Neural cell (in vitro differentiated cells): ENCODE measurements at regions not wholly inside any gene's neighbourhood (a gene's known extent, or its start where the extent isn't known, plus 50 kb on each side); places are given as distances from the start of the nearest gene placed in this dataset.
A peak's percentile ranks its signal among the peaks of the same experiment; 100 is the strongest.

Source experiments
- H2AFZ ChIP-seq: fragments of 200-600, 300-800 bp; sonication (generic), shearing (Covaris generic); 2 replicates; pipeline ENCODE4 v1.6.0; 2014; ENCODE audit warnings: low read depth, mild to moderate bottlenecking, antibody characterized with exemption, low read length, moderate library complexity
- H3F3A ChIP-seq: fragments of 200-600 bp; shearing (Covaris generic); 2 replicates; pipeline ENCODE4 v1.6.1; 2016; ENCODE audit warnings: mild to moderate bottlenecking, moderate library complexity, mixed read lengths, antibody characterized with exemption, low read length; ENCODE audit not compliant: insufficient read depth, poor library complexity, severe bottlenecking
- H3K27ac ChIP-seq: fragments of 200-600, 300-800 bp; sonication (generic), shearing (Covaris generic); 2 replicates; pipeline ENCODE4 v1.5.1; 2014; ENCODE audit warnings: mild to moderate bottlenecking, low read length, moderate library complexity
- H3K27me3 ChIP-seq: fragments of 300-800, 200-600 bp; sonication (generic), shearing (Covaris generic); 2 replicates; pipeline ENCODE4 v1.6.0; 2014; ENCODE audit warnings: mild to moderate bottlenecking, low read depth, low read length, moderate library complexity; ENCODE audit not compliant: insufficient read depth
- H3K36me3 ChIP-seq: fragments of 300-800, 200-600 bp; sonication (generic), shearing (Covaris generic); 2 replicates; pipeline ENCODE4 v1.5.1; 2014; ENCODE audit warnings: mild to moderate bottlenecking, antibody characterized with exemption, low read length, moderate library complexity; ENCODE audit not compliant: insufficient read depth
- H3K4me2 ChIP-seq: fragments of 300-800, 200-600 bp; sonication (generic), shearing (Covaris generic); 2 replicates; pipeline ENCODE4 v1.6.0; 2014; ENCODE audit warnings: mild to moderate bottlenecking, low read length
- H3K4me3 ChIP-seq: fragments of 300-800, 200-600 bp; sonication (generic), shearing (Covaris generic); 2 replicates; pipeline ENCODE4 v1.5.1; 2014; ENCODE audit warnings: mild to moderate bottlenecking, low read length, moderate library complexity
- H3K79me2 ChIP-seq: fragments of 200-600 bp; shearing (Covaris generic); replicated peaks from 2 replicates; pipeline ENCODE4 v1.6.0; 2014; ENCODE audit warnings: mild to moderate bottlenecking, low read length, moderate library complexity; ENCODE audit not compliant: insufficient read depth
- H3K9ac ChIP-seq: fragments of 300-800, 200-600 bp; sonication (generic), shearing (Covaris generic); 2 replicates; pipeline ENCODE4 v1.6.1; 2016; ENCODE audit warnings: mild to moderate bottlenecking, low read length, mixed read lengths
- H3K9me2 ChIP-seq: fragments of 200-600 bp; shearing (Covaris generic); 2 replicates; pipeline ENCODE4 v1.6.1; 2016; ENCODE audit warnings: mild to moderate bottlenecking, low read length, mixed read lengths; ENCODE audit not compliant: insufficient read depth
- H3K9me3 ChIP-seq: fragments of 200-600, 300-800 bp; sonication (generic), shearing (Covaris generic); 2 replicates; pipeline ENCODE4 v1.6.1; 2016; ENCODE audit warnings: mild to moderate bottlenecking, mixed run types, low read length, moderate library complexity, mixed read lengths
- H4K20me1 ChIP-seq: fragments of 200-600 bp; shearing (Covaris generic); 2 replicates; pipeline ENCODE4 v1.6.1; 2016; ENCODE audit warnings: mild to moderate bottlenecking, mixed run types; ENCODE audit not compliant: insufficient read depth
- CTCF ChIP-seq: fragments of 450-650 bp; IDR thresholded peaks from 2 replicates; pipeline ENCODE4 v1.5.1; 2014; ENCODE audit warnings: antibody characterized with exemption, mild to moderate bottlenecking, moderate library complexity; ENCODE audit not compliant: poor library complexity, severe bottlenecking
- EP300 ChIP-seq: fragments of 450-650 bp; conservative IDR thresholded peaks from 2 replicates; pipeline ENCODE4 v1.6.1; 2014; ENCODE audit warnings: antibody characterized with exemption, mild to moderate bottlenecking, moderate library complexity; ENCODE audit not compliant: poor library complexity, severe bottlenecking
- EZH2 ChIP-seq: fragments of 200-600, 300-800 bp; shearing (Covaris generic), sonication (generic); IDR thresholded peaks from 2 replicates; pipeline ENCODE4 v1.6.1; 2014; ENCODE audit warnings: antibody characterized with exemption, low read length, borderline replicate concordance, mild to moderate bottlenecking; ENCODE audit not compliant: insufficient read depth, poor library complexity, severe bottlenecking
- MXI1 ChIP-seq: fragments of 450-650 bp; conservative IDR thresholded peaks from 2 replicates; pipeline ENCODE4 v1.6.1; 2014; ENCODE audit warnings: antibody characterized with exemption, mild to moderate bottlenecking; ENCODE audit not compliant: poor library complexity, severe bottlenecking
- POLR2AphosphoS5 ChIP-seq: IDR thresholded peaks from 2 replicates; pipeline ENCODE4 v1.6.1; 2012
- RAD21 ChIP-seq: fragments of 450-650 bp; conservative IDR thresholded peaks from 2 replicates; pipeline ENCODE4 v1.6.1; 2014; ENCODE audit warnings: antibody characterized with exemption, mild to moderate bottlenecking, moderate library complexity
- REST ChIP-seq: IDR thresholded peaks from 2 replicates; pipeline ENCODE4 v1.6.1; 2012; ENCODE audit warnings: borderline replicate concordance
- SMC3 ChIP-seq: fragments of 450-650 bp; conservative IDR thresholded peaks from 2 replicates; pipeline ENCODE4 v1.6.1; 2014; ENCODE audit warnings: antibody characterized with exemption, mild to moderate bottlenecking, moderate library complexity; ENCODE audit not compliant: poor library complexity
- TAF1 ChIP-seq: IDR thresholded peaks from 2 replicates; pipeline ENCODE4 v1.6.1; 2012; ENCODE audit warnings: low read depth

- H3K4me3 ChIP-seq, result no peak overlapping the region
- peak overlapping the region; percentile 62 for H3K9ac ChIP-seq
- no peaks in the 10 kb centered on the region for H4K20me1 ChIP-seq
- no peaks in the 10 kb centered on the region for H3K27me3 ChIP-seq
- H2AFZ ChIP-seq, result no peak overlapping the region
- H3K4me2 ChIP-seq, result no peak overlapping the region
- H3K9me2 ChIP-seq, result no peaks in the 10 kb centered on the region
- H3K79me2 ChIP-seq, result peaks cover 6% of the 10 kb centered on the region
- TF ChIP-seq TAF1 (no peak), MXI1 (no peak), EZH2 (no peak), SMC3 (no peak), RAD21 (no peak), REST (no peak), EP300 (no peak), CTCF (no peak), POLR2AphosphoS5 (no peak)
- peaks cover 16% of the 10 kb centered on the region for H3F3A ChIP-seq
- no peaks in the 10 kb centered on the region for H3K9me3 ChIP-seq
- H3K36me3 ChIP-seq, result no peaks in the 10 kb centered on the region
- H3K27ac ChIP-seq, result peak overlapping the region; percentile 98
Observed at GRCh38 chr5:71905834-71906711, 187.0 kb downstream of the CARTPT start.

GRCh38 chr5:71907001-71907588, 188.0 kb downstream of the CARTPT start:
- H3K9ac ChIP-seq, result no peak overlapping the region
- H4K20me1 ChIP-seq, result no peaks in the 10 kb centered on the region
- H3K9me2 ChIP-seq, result no peaks in the 10 kb centered on the region
- H3K27ac ChIP-seq, result peak overlapping the region; percentile 98
- peaks cover 3% of the 10 kb centered on the region for H3K9me3 ChIP-seq
- no peaks in the 10 kb centered on the region for H3K27me3 ChIP-seq
- peaks cover 16% of the 10 kb centered on the region for H3F3A ChIP-seq
- H3K4me2 ChIP-seq, result no peak overlapping the region
- no peak overlapping the region for H3K4me3 ChIP-seq
- no peak overlapping the region for H2AFZ ChIP-seq
- H3K36me3 ChIP-seq, result no peaks in the 10 kb centered on the region
- H3K79me2 ChIP-seq, result peaks cover 6% of the 10 kb centered on the region
- no peak for TF ChIP-seq RAD21
- TF ChIP-seq EP300, result no peak
- TF ChIP-seq POLR2AphosphoS5, result no peak
- TF ChIP-seq MXI1, result no peak
- no peak for TF ChIP-seq EZH2
- no peak for TF ChIP-seq TAF1
- TF ChIP-seq CTCF, result no peak
- no peak for TF ChIP-seq SMC3
